ENCODE measurements at regions not wholly inside any gene's neighbourhood (a gene's known extent, or its start where the extent isn't known, plus 50 kb on each side); places are given as distances from the start of the nearest gene placed in this dataset.

GRCh38 chr21:27079636-27080240 lies 112.8 kb upstream of the ADAMTS5 start:
- TF ChIP-seq NFIC (IDR thresholded peaks at IDR 0.05): no peak
- TF ChIP-seq YY1 (IDR thresholded peaks at IDR 0.05; ENCODE audit: low read depth): no peak
- TF ChIP-seq USF1 (IDR thresholded peaks at IDR 0.05): no peak
- TF ChIP-seq MAX (IDR thresholded peaks at IDR 0.05): no peak
- no peak for TF ChIP-seq CREB1 (IDR thresholded peaks at IDR 0.05; ENCODE audit: low read depth)
- TF ChIP-seq CEBPB (IDR thresholded peaks at IDR 0.05): no peak
- no peak for TF ChIP-seq TCF12 (IDR thresholded peaks at IDR 0.05; ENCODE audit: low read depth)
- TF ChIP-seq REST (IDR thresholded peaks at IDR 0.05; ENCODE audit: low read depth): no peak
- no peak for TF ChIP-seq TAF1 (IDR thresholded peaks at IDR 0.05; ENCODE audit: low read depth)
- no peak for TF ChIP-seq EGR1 (IDR thresholded peaks at IDR 0.05)
- no peak for TF ChIP-seq EP300 (IDR thresholded peaks at IDR 0.05; ENCODE audit: borderline replicate concordance)

- TF ChIP-seq ZBTB7A (IDR thresholded peaks at IDR 0.05; ENCODE audit: low read depth) (no peak), CEBPB (IDR thresholded peaks at IDR 0.05) (no peak), MAX (IDR thresholded peaks at IDR 0.05) (no peak), FOXM1 (IDR thresholded peaks at IDR 0.05; ENCODE audit: borderline replicate concordance, low read depth) (no peak), CREB1 (IDR thresholded peaks at IDR 0.05; ENCODE audit: low read depth) (no peak), YY1 (IDR thresholded peaks at IDR 0.05; ENCODE audit: low read depth) (no peak), NFIC (IDR thresholded peaks at IDR 0.05) (no peak), USF1 (IDR thresholded peaks at IDR 0.05) (no peak)
These were observed 112.0 kb upstream of the ADAMTS5 start for GRCh38 chr21:27078915-27079314.

- TF ChIP-seq TAF1 (IDR thresholded peaks at IDR 0.05; ENCODE audit: low read depth) (no peak), USF1 (IDR thresholded peaks at IDR 0.05) (no peak), MAX (IDR thresholded peaks at IDR 0.05) (no peak), CREB1 (IDR thresholded peaks at IDR 0.05; ENCODE audit: low read depth) (no peak), FOXM1 (IDR thresholded peaks at IDR 0.05; ENCODE audit: borderline replicate concordance, low read depth) (no peak), NFIC (IDR thresholded peaks at IDR 0.05) (no peak), EP300 (IDR thresholded peaks at IDR 0.05; ENCODE audit: borderline replicate concordance) (no peak)
These were observed 110.6 kb upstream of the ADAMTS5 start for GRCh38 chr21:27077501-27077900.

- no peak for TF ChIP-seq ZBTB7A (IDR thresholded peaks at IDR 0.05; ENCODE audit: low read depth)
- TF ChIP-seq TEAD4 (IDR thresholded peaks at IDR 0.05): 0 out of 2 replicates have a peak, but pooled peaks have one; percentile 22
- no peak for TF ChIP-seq EGR1 (IDR thresholded peaks at IDR 0.05)
- TF ChIP-seq FOXM1 (IDR thresholded peaks at IDR 0.05; ENCODE audit: borderline replicate concordance, low read depth): no peak
- no peak for TF ChIP-seq USF1 (IDR thresholded peaks at IDR 0.05)
These were observed 109.1 kb upstream of the ADAMTS5 start for GRCh38 chr21:27076025-27076424.

GRCh38 chr21:27070861-27071670 lies 104.2 kb upstream of the ADAMTS5 start:
- TF ChIP-seq EP300 (IDR thresholded peaks at IDR 0.05; ENCODE audit: borderline replicate concordance) (no peak), YY1 (IDR thresholded peaks at IDR 0.05; ENCODE audit: low read depth) (no peak), CEBPB (IDR thresholded peaks at IDR 0.05) (no peak), FOXM1 (IDR thresholded peaks at IDR 0.05; ENCODE audit: borderline replicate concordance, low read depth) (no peak), EGR1 (IDR thresholded peaks at IDR 0.05) (no peak), TEAD4 (IDR thresholded peaks at IDR 0.05) (no peak), MAX (IDR thresholded peaks at IDR 0.05) (no peak)

GRCh38 chr21:27068811-27069210 lies 101.9 kb upstream of the ADAMTS5 start:
- TF ChIP-seq TAF1 (IDR thresholded peaks at IDR 0.05; ENCODE audit: low read depth) (no peak), TEAD4 (IDR thresholded peaks at IDR 0.05) (no peak), TCF12 (IDR thresholded peaks at IDR 0.05; ENCODE audit: low read depth) (no peak), FOXM1 (IDR thresholded peaks at IDR 0.05; ENCODE audit: borderline replicate concordance, low read depth) (no peak), RAD21 (IDR thresholded peaks at IDR 0.05; ENCODE audit: low read depth) (no peak), MAX (IDR thresholded peaks at IDR 0.05) (no peak), CEBPB (IDR thresholded peaks at IDR 0.05) (no peak), ZBTB7A (IDR thresholded peaks at IDR 0.05; ENCODE audit: low read depth) (no peak), EGR1 (IDR thresholded peaks at IDR 0.05) (no peak), REST (IDR thresholded peaks at IDR 0.05; ENCODE audit: low read depth) (no peak), YY1 (IDR thresholded peaks at IDR 0.05; ENCODE audit: low read depth) (no peak), USF1 (IDR thresholded peaks at IDR 0.05) (no peak), CREB1 (IDR thresholded peaks at IDR 0.05; ENCODE audit: low read depth) (no peak)

Data from Ishikawa (cell line).